Ovary (tissue), 3 donors: ENCODE measurements at regions not wholly inside any gene's neighbourhood (a gene's known extent, or its start where the extent isn't known, plus 50 kb on each side); places are given as distances from the start of the nearest gene placed in this dataset.

Experiments used
- POLR2A ChIP-seq: fragments of 450-650 bp; IDR thresholded peaks from one replicate; pipeline ENCODE4 v1.6.1; 2017; ENCODE audit warnings: antibody characterized with exemption, mild to moderate bottlenecking, moderate library complexity
- TF ChIP-seq, protein P1 (sequence below), 3 donors: fragments of 450-650 bp in 2 of 3; fragments of 200-600 bp in 1 of 3; IDR thresholded peaks; one replicate each; pipeline versions ENCODE4 v1.5.1 to v1.8.0; 2016 to 2022; ENCODE audit warnings: antibody characterized with exemption in 3 of 3, mild to moderate bottlenecking in 1 of 3
- donor health status: DM: no; HTN: no; CAD: no.

GRCh38 chr21:39054066-39054465 is 129.2 kb downstream of the PSMG1 start:
- TF ChIP-seq, protein P1, sequence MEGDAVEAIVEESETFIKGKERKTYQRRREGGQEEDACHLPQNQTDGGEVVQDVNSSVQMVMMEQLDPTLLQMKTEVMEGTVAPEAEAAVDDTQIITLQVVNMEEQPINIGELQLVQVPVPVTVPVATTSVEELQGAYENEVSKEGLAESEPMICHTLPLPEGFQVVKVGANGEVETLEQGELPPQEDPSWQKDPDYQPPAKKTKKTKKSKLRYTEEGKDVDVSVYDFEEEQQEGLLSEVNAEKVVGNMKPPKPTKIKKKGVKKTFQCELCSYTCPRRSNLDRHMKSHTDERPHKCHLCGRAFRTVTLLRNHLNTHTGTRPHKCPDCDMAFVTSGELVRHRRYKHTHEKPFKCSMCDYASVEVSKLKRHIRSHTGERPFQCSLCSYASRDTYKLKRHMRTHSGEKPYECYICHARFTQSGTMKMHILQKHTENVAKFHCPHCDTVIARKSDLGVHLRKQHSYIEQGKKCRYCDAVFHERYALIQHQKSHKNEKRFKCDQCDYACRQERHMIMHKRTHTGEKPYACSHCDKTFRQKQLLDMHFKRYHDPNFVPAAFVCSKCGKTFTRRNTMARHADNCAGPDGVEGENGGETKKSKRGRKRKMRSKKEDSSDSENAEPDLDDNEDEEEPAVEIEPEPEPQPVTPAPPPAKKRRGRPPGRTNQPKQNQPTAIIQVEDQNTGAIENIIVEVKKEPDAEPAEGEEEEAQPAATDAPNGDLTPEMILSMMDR (IDR thresholded peaks at IDR 0.05) = no peak
- no peak for TF ChIP-seq POLR2A
